ENCODE measurements at regions not wholly inside any gene's neighbourhood (a gene's known extent, or its start where the extent isn't known, plus 50 kb on each side); places are given as distances from the start of the nearest gene placed in this dataset.
A peak's percentile ranks its signal among the peaks of the same experiment; 100 is the strongest.

DNA sequence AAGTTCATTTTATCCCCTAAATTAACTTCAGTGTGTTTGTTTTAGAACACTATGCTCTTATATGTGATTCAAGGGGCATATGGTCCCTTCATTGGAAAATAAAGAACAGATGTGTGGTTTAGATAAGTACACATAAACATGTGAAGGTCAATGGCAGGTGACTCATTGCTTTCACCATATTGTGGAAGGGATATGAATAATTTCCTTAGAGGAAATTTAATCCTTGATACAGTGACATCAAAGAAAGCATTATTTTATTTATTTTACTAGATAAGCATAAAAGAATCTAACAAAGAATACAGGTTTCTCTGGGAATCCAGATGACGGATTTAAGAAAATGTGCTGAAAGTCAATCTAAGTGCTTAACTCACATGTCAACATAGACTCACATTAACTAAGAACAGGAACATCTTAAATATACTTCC, 373.5 kb downstream of the KCTD12 start:
- DNase-seq (no peak), ATAC-seq (ENCODE audit: low FRiP score in 2 of 2) (no peak)
- H3K27me3 ChIP-seq, result no peaks in the 10 kb centered on the region
- no peaks in the 10 kb centered on the region for H3K36me3 ChIP-seq
- WGBS, 2 donors, result 52 to 54% methylated on average over 1 of the region's 1 CpG
- TF ChIP-seq EP300 (IDR thresholded peaks at IDR 0.05) (peak in 2 of 4 donors; percentile 74 to 75), POLR2A (IDR thresholded peaks at IDR 0.05) (no peak), POLR2AphosphoS5 (IDR thresholded peaks at IDR 0.05) (peak in 1 of 2 donors; percentile 85)
- peak overlapping the region in 1 of 4 donors; percentile 12 for H3K27ac ChIP-seq
- H3K4me3 ChIP-seq, result no peak overlapping the region
- H3K4me1 ChIP-seq, result peaks cover 0 to 4% (median 0%) of the 10 kb centered on the region in 4 donors
- no peaks in the 10 kb centered on the region for H3K9me3 ChIP-seq

DNA sequence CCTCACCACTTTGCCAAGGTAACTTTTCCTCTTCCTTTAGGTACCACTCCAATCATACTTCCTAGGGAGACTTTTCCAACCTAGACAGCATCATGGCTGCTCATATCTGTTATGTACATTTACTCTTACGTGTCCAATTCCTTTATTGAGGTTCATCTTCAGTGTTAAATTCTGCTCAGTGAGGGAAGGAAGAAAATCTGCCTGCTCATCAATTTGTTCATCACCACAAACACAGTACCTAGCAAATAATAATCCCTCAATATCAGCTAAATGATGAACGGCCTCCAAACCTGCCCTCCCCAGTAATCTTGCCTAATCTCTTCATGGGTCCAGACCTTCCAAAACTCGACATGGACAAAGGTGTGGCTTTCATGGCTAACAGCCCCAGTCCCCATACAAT, 380.8 kb downstream of the KCTD12 start:
- H3K36me3 ChIP-seq, result no peaks in the 10 kb centered on the region
- no peak for ATAC-seq (ENCODE audit: low FRiP score in 2 of 2)
- 59 to 79% methylated on average over 3 of the region's 3 CpGs for WGBS, 2 donors
- TF ChIP-seq POLR2A (IDR thresholded peaks at IDR 0.05) (no peak), EP300 (IDR thresholded peaks at IDR 0.05) (no peak), POLR2AphosphoS5 (IDR thresholded peaks at IDR 0.05) (no peak)
- TF ChIP-seq, protein P1, sequence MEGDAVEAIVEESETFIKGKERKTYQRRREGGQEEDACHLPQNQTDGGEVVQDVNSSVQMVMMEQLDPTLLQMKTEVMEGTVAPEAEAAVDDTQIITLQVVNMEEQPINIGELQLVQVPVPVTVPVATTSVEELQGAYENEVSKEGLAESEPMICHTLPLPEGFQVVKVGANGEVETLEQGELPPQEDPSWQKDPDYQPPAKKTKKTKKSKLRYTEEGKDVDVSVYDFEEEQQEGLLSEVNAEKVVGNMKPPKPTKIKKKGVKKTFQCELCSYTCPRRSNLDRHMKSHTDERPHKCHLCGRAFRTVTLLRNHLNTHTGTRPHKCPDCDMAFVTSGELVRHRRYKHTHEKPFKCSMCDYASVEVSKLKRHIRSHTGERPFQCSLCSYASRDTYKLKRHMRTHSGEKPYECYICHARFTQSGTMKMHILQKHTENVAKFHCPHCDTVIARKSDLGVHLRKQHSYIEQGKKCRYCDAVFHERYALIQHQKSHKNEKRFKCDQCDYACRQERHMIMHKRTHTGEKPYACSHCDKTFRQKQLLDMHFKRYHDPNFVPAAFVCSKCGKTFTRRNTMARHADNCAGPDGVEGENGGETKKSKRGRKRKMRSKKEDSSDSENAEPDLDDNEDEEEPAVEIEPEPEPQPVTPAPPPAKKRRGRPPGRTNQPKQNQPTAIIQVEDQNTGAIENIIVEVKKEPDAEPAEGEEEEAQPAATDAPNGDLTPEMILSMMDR (IDR thresholded peaks at IDR 0.05), result no peak
- no peak overlapping the region for H3K27ac ChIP-seq
- H3K4me1 ChIP-seq, result no peaks in the 10 kb centered on the region
- DNase-seq, result no peak
- H3K4me3 ChIP-seq, result no peak overlapping the region
- no peaks in the 10 kb centered on the region for H3K27me3 ChIP-seq
- H3K9me3 ChIP-seq, result no peaks in the 10 kb centered on the region

DNA sequence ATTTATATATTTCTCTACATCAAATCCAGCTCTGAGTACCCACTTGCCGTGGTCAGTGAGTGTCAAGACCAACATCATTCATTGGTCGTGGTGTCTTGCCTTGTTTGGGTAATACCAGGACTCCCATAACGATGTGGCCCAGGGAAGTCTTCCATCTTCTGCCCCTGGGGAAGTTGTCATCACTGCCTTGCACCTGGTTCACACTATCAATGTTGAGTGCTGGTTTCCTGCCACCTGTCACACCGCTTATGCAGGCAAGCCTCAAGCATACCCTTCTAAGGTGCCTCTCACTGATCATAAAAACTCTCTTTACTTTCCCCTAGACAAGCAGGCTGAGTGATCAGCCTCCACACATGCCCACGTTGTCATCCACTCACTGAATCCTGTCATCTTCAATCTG, 382.4 kb downstream of the KCTD12 start:
- WGBS, 2 donors, result 60 to 74% methylated on average over 5 of the region's 5 CpGs
- DNase-seq (no peak), ATAC-seq (ENCODE audit: low FRiP score in 2 of 2) (no peak)
- TF ChIP-seq POLR2A (IDR thresholded peaks at IDR 0.05) (no peak), POLR2AphosphoS5 (IDR thresholded peaks at IDR 0.05) (no peak), EP300 (IDR thresholded peaks at IDR 0.05) (no peak)
- TF ChIP-seq, protein P1 (IDR thresholded peaks at IDR 0.05), result no peak
- no peaks in the 10 kb centered on the region for H3K9me3 ChIP-seq
- H3K36me3 ChIP-seq, result no peaks in the 10 kb centered on the region
- no peaks in the 10 kb centered on the region for H3K27me3 ChIP-seq
- no peak overlapping the region for H3K4me3 ChIP-seq
- no peaks in the 10 kb centered on the region for H3K4me1 ChIP-seq
- H3K27ac ChIP-seq, result no peak overlapping the region

DNA sequence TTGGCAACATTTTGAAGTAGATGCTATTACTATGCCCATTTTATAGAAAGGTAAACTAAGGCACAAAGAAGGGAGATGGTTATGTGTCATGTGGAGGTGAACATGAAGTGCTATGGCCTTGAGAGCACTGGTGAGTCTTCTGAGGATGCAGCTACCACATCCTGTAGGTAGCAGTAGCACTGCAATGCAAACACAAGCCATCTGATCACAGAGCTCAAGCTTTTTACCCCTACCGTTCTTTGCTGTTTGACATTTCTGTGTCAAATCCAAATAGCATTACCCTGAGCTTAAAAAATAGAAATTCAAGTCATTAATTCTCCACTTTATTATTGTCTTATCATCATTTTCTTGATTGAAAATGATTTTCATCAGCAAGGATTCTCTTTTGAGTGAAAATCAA, 382.9 kb downstream of the KCTD12 start:
- no peak overlapping the region for H3K4me3 ChIP-seq
- 91 to 94% methylated on average over 1 of the region's 1 CpG for WGBS, 2 donors
- H3K27ac ChIP-seq, result no peak overlapping the region
- H3K36me3 ChIP-seq, result no peaks in the 10 kb centered on the region
- no peak for DNase-seq
- no peaks in the 10 kb centered on the region for H3K4me1 ChIP-seq
- TF ChIP-seq POLR2AphosphoS5 (IDR thresholded peaks at IDR 0.05), result no peak
- no peaks in the 10 kb centered on the region for H3K27me3 ChIP-seq
- no peaks in the 10 kb centered on the region for H3K9me3 ChIP-seq
- ATAC-seq (ENCODE audit: low FRiP score in 2 of 2), result no peak

DNA sequence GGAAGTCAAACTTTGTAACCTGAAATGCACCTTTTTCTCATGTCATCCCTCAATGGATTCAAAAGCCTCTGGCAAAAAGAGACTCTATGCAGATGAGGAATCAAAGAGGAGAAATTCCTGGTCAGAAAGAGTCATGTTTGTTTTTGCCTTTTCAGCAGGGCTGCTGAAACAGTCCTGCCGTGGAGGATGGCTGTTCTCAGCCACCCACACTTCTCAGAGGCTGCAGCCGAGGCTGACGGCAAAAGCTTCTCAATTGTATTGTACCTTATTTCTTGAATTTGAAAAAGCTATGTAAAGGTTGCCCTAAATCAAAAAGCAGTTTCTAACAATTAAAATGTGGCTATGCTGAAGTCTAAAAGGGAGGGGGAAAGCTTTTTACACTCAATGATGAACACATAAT, 385.3 kb downstream of the KCTD12 start:
- Histone ChIP-seq H3K4me1 (no peaks in the 10 kb centered on the region), H3K27me3 (no peaks in the 10 kb centered on the region), H3K36me3 (no peaks in the 10 kb centered on the region), H3K4me3 (no peak overlapping the region), H3K27ac (no peak overlapping the region), H3K9me3 (no peaks in the 10 kb centered on the region)
- ATAC-seq (ENCODE audit: low FRiP score in 2 of 2) (no peak), DNase-seq (no peak)
- TF ChIP-seq POLR2A (IDR thresholded peaks at IDR 0.05), result no peak
- no peak for TF ChIP-seq EP300 (IDR thresholded peaks at IDR 0.05)
- no peak for TF ChIP-seq POLR2AphosphoS5 (IDR thresholded peaks at IDR 0.05)
- TF ChIP-seq, protein P1 (IDR thresholded peaks at IDR 0.05), result no peak
- WGBS, 2 donors, result 74 to 75% methylated on average over 3 of the region's 3 CpGs

DNA sequence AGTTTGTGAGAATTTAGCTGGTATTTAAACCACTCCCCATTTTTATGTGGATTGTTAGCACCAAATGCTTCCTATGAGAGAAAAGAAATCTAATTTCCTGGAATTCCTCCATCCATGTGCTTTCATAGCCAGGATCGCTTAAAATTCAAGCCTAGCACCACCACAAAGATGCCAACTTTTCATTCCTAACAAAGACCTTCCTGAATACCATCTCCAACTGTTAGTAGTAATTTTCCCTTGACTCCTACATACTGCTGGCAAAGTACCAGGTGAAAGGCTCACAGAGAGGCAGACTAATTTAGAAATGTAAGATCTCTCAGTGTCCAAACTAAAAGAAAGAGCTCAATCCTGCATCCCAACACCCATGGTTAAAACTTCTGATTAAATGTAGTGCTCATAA, 386.3 kb downstream of the KCTD12 start:
- Histone ChIP-seq H3K4me1 (no peaks in the 10 kb centered on the region), H3K27me3 (no peaks in the 10 kb centered on the region), H3K9me3 (no peaks in the 10 kb centered on the region), H3K4me3 (no peak overlapping the region), H3K27ac (no peak overlapping the region), H3K36me3 (no peaks in the 10 kb centered on the region)
- DNase-seq, result no peak
- no peak for ATAC-seq (ENCODE audit: low FRiP score in 2 of 2)
- TF ChIP-seq POLR2A (IDR thresholded peaks at IDR 0.05), result no peak
- TF ChIP-seq, protein P1 (IDR thresholded peaks at IDR 0.05), result no peak
- no peak for TF ChIP-seq EP300 (IDR thresholded peaks at IDR 0.05)
- no peak for TF ChIP-seq POLR2AphosphoS5 (IDR thresholded peaks at IDR 0.05)
- WGBS, 2 donors, result 69 to 83% methylated on average over 1 of the region's 1 CpG

Data from upper lobe of left lung (tissue), 6 donors.